Neural progenitor cell (in vitro differentiated cells): ENCODE measurements at regions not wholly inside any gene's neighbourhood (a gene's known extent, or its start where the extent isn't known, plus 50 kb on each side); places are given as distances from the start of the nearest gene placed in this dataset.

Experiments used
- EZH2 ChIP-seq: fragments of 200-600 bp; sonication (generic); IDR thresholded peaks from 2 replicates; pipeline ENCODE4 v1.6.1; 2017; ENCODE audit warnings: antibody characterized with exemption, mild to moderate bottlenecking, moderate library complexity
- TF ChIP-seq, protein P1 (sequence below): fragments of 200-600 bp; sonication (generic); IDR thresholded peaks from 2 replicates; pipeline ENCODE4 v1.5.1; 2017; ENCODE audit warnings: antibody characterized with exemption, mild to moderate bottlenecking

DNA sequence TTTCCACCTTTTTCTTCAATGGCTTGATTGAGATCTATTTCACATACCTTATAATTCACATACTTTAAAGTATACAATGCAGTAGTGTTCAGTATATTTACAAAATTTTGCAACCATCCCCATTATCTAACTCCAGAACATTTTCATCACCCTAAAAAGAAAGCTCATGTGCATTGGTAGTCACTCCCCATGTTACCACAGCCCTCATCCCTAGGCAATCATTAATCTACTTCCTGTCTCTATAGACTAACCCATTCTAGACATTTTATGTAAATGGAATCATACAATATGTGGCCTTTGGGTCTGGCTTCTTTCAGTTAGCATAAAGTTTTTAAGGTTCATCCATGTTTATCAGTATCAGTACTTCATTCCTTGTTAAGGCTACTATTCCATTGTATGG is 214.2 kb downstream of the WDR11 start:
- TF ChIP-seq, protein P1, sequence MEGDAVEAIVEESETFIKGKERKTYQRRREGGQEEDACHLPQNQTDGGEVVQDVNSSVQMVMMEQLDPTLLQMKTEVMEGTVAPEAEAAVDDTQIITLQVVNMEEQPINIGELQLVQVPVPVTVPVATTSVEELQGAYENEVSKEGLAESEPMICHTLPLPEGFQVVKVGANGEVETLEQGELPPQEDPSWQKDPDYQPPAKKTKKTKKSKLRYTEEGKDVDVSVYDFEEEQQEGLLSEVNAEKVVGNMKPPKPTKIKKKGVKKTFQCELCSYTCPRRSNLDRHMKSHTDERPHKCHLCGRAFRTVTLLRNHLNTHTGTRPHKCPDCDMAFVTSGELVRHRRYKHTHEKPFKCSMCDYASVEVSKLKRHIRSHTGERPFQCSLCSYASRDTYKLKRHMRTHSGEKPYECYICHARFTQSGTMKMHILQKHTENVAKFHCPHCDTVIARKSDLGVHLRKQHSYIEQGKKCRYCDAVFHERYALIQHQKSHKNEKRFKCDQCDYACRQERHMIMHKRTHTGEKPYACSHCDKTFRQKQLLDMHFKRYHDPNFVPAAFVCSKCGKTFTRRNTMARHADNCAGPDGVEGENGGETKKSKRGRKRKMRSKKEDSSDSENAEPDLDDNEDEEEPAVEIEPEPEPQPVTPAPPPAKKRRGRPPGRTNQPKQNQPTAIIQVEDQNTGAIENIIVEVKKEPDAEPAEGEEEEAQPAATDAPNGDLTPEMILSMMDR = no peak
- no peak for TF ChIP-seq EZH2
